Astrocyte (in vitro differentiated cells and primary cell): ENCODE measurements at regions not wholly inside any gene's neighbourhood (a gene's known extent, or its start where the extent isn't known, plus 50 kb on each side); places are given as distances from the start of the nearest gene placed in this dataset.

Experiments
- EZH2 ChIP-seq: IDR thresholded peaks from 2 replicates; pipeline ENCODE4 v1.6.1; 2012; ENCODE audit warnings: mild to moderate bottlenecking, low read length, inconsistent platforms; ENCODE audit not compliant: insufficient read depth
- TF ChIP-seq, protein P1 (sequence below): IDR thresholded peaks from 2 replicates; pipeline ENCODE4 v1.5.1; 2011; ENCODE audit warnings: low read depth, mild to moderate bottlenecking, inconsistent platforms, low read length, moderate library complexity; ENCODE audit not compliant: insufficient read depth

- TF ChIP-seq, protein P1, sequence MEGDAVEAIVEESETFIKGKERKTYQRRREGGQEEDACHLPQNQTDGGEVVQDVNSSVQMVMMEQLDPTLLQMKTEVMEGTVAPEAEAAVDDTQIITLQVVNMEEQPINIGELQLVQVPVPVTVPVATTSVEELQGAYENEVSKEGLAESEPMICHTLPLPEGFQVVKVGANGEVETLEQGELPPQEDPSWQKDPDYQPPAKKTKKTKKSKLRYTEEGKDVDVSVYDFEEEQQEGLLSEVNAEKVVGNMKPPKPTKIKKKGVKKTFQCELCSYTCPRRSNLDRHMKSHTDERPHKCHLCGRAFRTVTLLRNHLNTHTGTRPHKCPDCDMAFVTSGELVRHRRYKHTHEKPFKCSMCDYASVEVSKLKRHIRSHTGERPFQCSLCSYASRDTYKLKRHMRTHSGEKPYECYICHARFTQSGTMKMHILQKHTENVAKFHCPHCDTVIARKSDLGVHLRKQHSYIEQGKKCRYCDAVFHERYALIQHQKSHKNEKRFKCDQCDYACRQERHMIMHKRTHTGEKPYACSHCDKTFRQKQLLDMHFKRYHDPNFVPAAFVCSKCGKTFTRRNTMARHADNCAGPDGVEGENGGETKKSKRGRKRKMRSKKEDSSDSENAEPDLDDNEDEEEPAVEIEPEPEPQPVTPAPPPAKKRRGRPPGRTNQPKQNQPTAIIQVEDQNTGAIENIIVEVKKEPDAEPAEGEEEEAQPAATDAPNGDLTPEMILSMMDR: no peak
- TF ChIP-seq EZH2: no peak
Observed at GRCh38 chr22:41023299-41023623, 69.1 kb upstream of the EP300 start.
